ENCODE measurements at regions not wholly inside any gene's neighbourhood (a gene's known extent, or its start where the extent isn't known, plus 50 kb on each side); places are given as distances from the start of the nearest gene placed in this dataset.

GRCh38 chr1:213521206-213521605 is 466.6 kb upstream of the PROX1 start:
- no peaks in the 10 kb centered on the region for H3K36me3 Mint-ChIP-seq (ENCODE audit: insufficient read depth, unreplicated experiment)

GRCh38 chr1:213523781-213524398 is 463.9 kb upstream of the PROX1 start:
- Mint-ChIP-seq H3K27me3 (ENCODE audit: insufficient read depth, unreplicated experiment) (peaks cover 4% of the 10 kb centered on the region), H3K4me1 (ENCODE audit: insufficient read depth, unreplicated experiment) (no peaks in the 10 kb centered on the region)
- CTCF ChIA-PET: interaction anchor here (0.6 to 0.7 kb wide), 2 partner anchors 43 to 310 kb away, joined by 3 to 5 read pairs; no protein-coding TSS in a partner anchor

More at GRCh38 chr1:213521206-213521605, 466.6 kb upstream of the PROX1 start:
- Mint-ChIP-seq H3K4me1 (ENCODE audit: insufficient read depth, unreplicated experiment) (no peaks in the 10 kb centered on the region), H3K9me3 (ENCODE audit: unreplicated experiment) (peaks cover 7% of the 10 kb centered on the region), H3K27me3 (ENCODE audit: insufficient read depth, unreplicated experiment) (peaks cover 12% of the 10 kb centered on the region), H3K27ac (ENCODE audit: low read depth, unreplicated experiment) (no peak overlapping the region), H3K4me3 (ENCODE audit: unreplicated experiment) (no peak overlapping the region)
- no TSS peak for BruUV-seq (replicated peaks)
- intact Hi-C loops (cut with micrococcal nuclease): no loop called here
- CTCF ChIA-PET: no interaction called here
- TF ChIP-seq CTCF (IDR thresholded peaks at IDR 0.05; ENCODE audit: unreplicated experiment): no peak
- POLR2A ChIA-PET: no interaction called here
- DNase-seq (ENCODE audit: unreplicated experiment): no peak

GRCh38 chr1:213526306-213526705 is 461.5 kb upstream of the PROX1 start:
- ChIA-PET CTCF (no interaction called here), POLR2A (no interaction called here)
- intact Hi-C loops (cut with micrococcal nuclease): no loop called here
- BruUV-seq (replicated peaks): no TSS peak
- Mint-ChIP-seq H3K9me3 (ENCODE audit: unreplicated experiment) (peaks cover 7% of the 10 kb centered on the region), H3K4me1 (ENCODE audit: insufficient read depth, unreplicated experiment) (no peaks in the 10 kb centered on the region), H3K27ac (ENCODE audit: low read depth, unreplicated experiment) (no peak overlapping the region), H3K4me3 (ENCODE audit: unreplicated experiment) (no peak overlapping the region), H3K27me3 (ENCODE audit: insufficient read depth, unreplicated experiment) (no peaks in the 10 kb centered on the region), H3K36me3 (ENCODE audit: insufficient read depth, unreplicated experiment) (no peaks in the 10 kb centered on the region)
- DNase-seq (ENCODE audit: unreplicated experiment): no peak
- TF ChIP-seq CTCF (IDR thresholded peaks at IDR 0.05; ENCODE audit: unreplicated experiment): no peak

More at GRCh38 chr1:213523781-213524398, 463.9 kb upstream of the PROX1 start:
- POLR2A ChIA-PET: interaction anchor here (0.8 kb wide), 1 partner anchor 44 kb away, joined by 3 read pairs; no protein-coding TSS in a partner anchor
- no peak overlapping the region for H3K27ac Mint-ChIP-seq (ENCODE audit: low read depth, unreplicated experiment)
- TF ChIP-seq CTCF (IDR thresholded peaks at IDR 0.05; ENCODE audit: unreplicated experiment): no peak
- no peak for DNase-seq (ENCODE audit: unreplicated experiment)
- H3K36me3 Mint-ChIP-seq (ENCODE audit: insufficient read depth, unreplicated experiment): no peaks in the 10 kb centered on the region
- H3K4me3 Mint-ChIP-seq (ENCODE audit: unreplicated experiment): no peak overlapping the region
- peaks cover 7% of the 10 kb centered on the region for H3K9me3 Mint-ChIP-seq (ENCODE audit: unreplicated experiment)
- intact Hi-C loops (cut with micrococcal nuclease): no loop called here
- BruUV-seq (replicated peaks): no TSS peak

- POLR2A ChIA-PET: interaction anchor here (0.7 kb wide), 1 partner anchor 83 kb away, joined by 3 read pairs; no protein-coding TSS in a partner anchor
- no peak for DNase-seq (ENCODE audit: unreplicated experiment)
- Mint-ChIP-seq H3K9me3 (ENCODE audit: unreplicated experiment) (peaks cover 7% of the 10 kb centered on the region), H3K27ac (ENCODE audit: low read depth, unreplicated experiment) (no peak overlapping the region), H3K4me1 (ENCODE audit: insufficient read depth, unreplicated experiment) (no peaks in the 10 kb centered on the region), H3K36me3 (ENCODE audit: insufficient read depth, unreplicated experiment) (no peaks in the 10 kb centered on the region), H3K27me3 (ENCODE audit: insufficient read depth, unreplicated experiment) (no peaks in the 10 kb centered on the region), H3K4me3 (ENCODE audit: unreplicated experiment) (no peak overlapping the region)
- BruUV-seq (replicated peaks): no TSS peak
- CTCF ChIA-PET: interaction anchor here (0.6 kb wide), 2 partner anchors 83 to 681 kb away, joined by 3 read pairs; no protein-coding TSS in a partner anchor
- TF ChIP-seq CTCF (IDR thresholded peaks at IDR 0.05; ENCODE audit: unreplicated experiment): no peak
- intact Hi-C loops (cut with micrococcal nuclease): no loop called here
Observed at GRCh38 chr1:213530611-213531320, 457.0 kb upstream of the PROX1 start.

All from MCF 10A (cell line).